Effector CD4-positive, alpha-beta T cell (primary cell): ENCODE measurements at regions not wholly inside any gene's neighbourhood (a gene's known extent, or its start where the extent isn't known, plus 50 kb on each side); places are given as distances from the start of the nearest gene placed in this dataset.
"Not testable (repeated sequence)": the region's sequence is repeated elsewhere in the genome, so short reads cannot be mapped to it uniquely, and the experiment has no call there.

ENCODE experiments used
- DNase-seq: peaks from one replicate; pipeline ENCODE4 v3.0.0-alpha.2; 2020

GRCh38 chr16:26911436-26911835 is 155.3 kb upstream of the C16orf82 start:
- no peak for DNase-seq

GRCh38 chr16:26913851-26914250 is 152.9 kb upstream of the C16orf82 start:
- no peak for DNase-seq

GRCh38 chr16:26930786-26931581 is 135.7 kb upstream of the C16orf82 start:
- DNase-seq, result no peak

GRCh38 chr16:26950636-26951035 is 116.1 kb upstream of the C16orf82 start:
- no peak for DNase-seq

GRCh38 chr16:26951950-26952349 is 114.8 kb upstream of the C16orf82 start:
- DNase-seq, result no peak

- no peak for DNase-seq
These were observed 114.3 kb upstream of the C16orf82 start for GRCh38 chr16:26952411-26952810.

- no peak for DNase-seq
These were observed 109.4 kb upstream of the C16orf82 start for GRCh38 chr16:26957283-26957859.

GRCh38 chr16:26959416-26960009 is 107.2 kb upstream of the C16orf82 start:
- DNase-seq, result no peak

GRCh38 chr16:26961459-26961858 is 105.3 kb upstream of the C16orf82 start:
- no peak for DNase-seq

- DNase-seq, result no peak
These were observed 103.6 kb upstream of the C16orf82 start for GRCh38 chr16:26963109-26963508.

GRCh38 chr16:26969589-26970231 is 97.0 kb upstream of the C16orf82 start:
- DNase-seq, result no peak

- no peak for DNase-seq
These were observed 96.4 kb upstream of the C16orf82 start for GRCh38 chr16:26970292-26970691.

- DNase-seq, result no peak
These were observed 89.9 kb upstream of the C16orf82 start for GRCh38 chr16:26976873-26977272.

- no peak for DNase-seq
These were observed 85.3 kb upstream of the C16orf82 start for GRCh38 chr16:26981266-26981938.

- DNase-seq, result no peak
These were observed 84.3 kb upstream of the C16orf82 start for GRCh38 chr16:26982422-26982821.

- DNase-seq, result no peak
These were observed 83.3 kb upstream of the C16orf82 start for GRCh38 chr16:26983426-26983825.

GRCh38 chr16:26985100-26986065 is 81.3 kb upstream of the C16orf82 start:
- DNase-seq, result no peak

- DNase-seq, result no peak
These were observed 79.1 kb upstream of the C16orf82 start for GRCh38 chr16:26987597-26988010.

- DNase-seq, result no peak
These were observed 78.5 kb upstream of the C16orf82 start for GRCh38 chr16:26988186-26988585.

GRCh38 chr16:26990384-26991120 is 76.2 kb upstream of the C16orf82 start:
- DNase-seq, result not testable (repeated sequence)
